HG03159 (cell line): ENCODE measurements at regions not wholly inside any gene's neighbourhood (a gene's known extent, or its start where the extent isn't known, plus 50 kb on each side); places are given as distances from the start of the nearest gene placed in this dataset.
A peak's percentile ranks its signal among the peaks of the same experiment; 100 is the strongest.

Experiments used
- ATAC-seq: cut with Tn5 transposase; IDR thresholded peaks from one replicate; pipeline ENCODE4 v1.9.1; 2021; ENCODE audit warnings: mild to moderate bottlenecking, moderate library complexity; ENCODE audit not compliant: unreplicated experiment

DNA sequence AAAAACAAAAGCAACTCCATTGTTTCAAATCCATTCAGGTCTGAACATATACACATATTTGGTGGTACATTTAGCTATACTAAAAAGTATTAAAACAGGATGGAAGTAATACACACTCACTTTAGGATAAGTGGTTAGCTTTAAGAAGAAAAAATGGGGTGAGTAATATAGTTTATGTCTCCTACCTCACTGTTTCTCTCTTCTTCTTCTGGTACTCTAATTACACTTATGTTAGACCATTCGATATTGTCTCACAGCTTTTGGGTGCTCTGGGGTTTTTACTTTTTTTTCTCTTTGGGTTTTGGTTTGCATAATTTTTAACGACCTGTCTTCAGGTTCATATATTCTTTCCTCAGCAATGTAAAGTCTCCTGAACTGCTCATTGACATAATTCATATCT lies 75.4 kb upstream of the AKAP13 start:
- no peak for ATAC-seq

DNA sequence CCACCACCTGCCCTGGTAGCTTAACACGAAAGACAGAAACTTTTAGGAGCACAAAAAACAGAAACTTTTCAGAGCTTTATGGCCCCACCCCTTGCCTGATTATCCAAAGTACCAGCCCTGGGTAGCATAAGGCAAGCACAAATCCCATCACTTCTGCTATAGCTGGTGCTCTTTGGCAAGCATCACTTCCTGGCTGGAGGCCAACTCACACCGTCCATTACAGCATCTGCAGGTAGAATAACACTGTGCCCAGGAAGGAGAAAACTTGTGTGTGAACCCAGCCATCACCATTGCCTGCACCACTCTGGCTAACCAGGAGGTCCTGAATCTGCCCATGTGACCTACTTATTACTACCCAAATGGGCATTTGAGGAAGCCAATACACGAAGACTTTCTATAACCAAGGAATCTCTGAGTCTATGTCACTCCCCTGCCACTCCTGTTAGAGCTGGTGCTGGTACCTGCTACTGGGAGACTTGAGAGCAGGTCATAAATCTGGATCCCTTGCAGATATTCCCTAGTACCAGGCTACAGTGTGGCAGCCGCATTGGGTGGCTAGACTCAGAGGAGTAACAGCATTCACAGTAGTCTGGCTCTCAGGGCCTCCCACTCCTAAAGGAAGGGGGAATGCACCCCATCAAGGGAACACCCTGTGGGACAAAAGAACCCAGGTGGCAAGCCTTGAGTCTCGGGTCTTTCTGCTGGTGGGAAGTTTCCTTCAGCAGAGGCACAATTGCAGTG lies 73.3 kb upstream of the AKAP13 start:
- no peak for ATAC-seq

DNA sequence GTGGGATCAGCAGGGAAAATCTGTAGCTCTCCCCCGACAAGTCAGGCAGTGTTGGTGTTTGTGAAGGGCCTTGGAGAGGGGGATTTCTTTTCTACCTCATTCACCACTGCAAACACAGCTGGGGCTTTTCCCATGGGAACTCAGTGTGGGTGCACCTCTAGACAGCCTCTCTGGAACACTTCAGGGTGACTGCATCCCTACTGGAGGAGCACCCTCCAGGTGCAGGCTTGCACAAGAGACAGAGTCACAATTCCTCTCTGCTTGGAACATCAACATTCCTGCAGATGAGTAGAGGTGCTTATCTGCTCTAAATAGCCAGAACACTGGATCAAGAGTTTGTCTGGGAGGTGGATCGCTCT lies 72.7 kb upstream of the AKAP13 start:
- ATAC-seq = no peak

DNA sequence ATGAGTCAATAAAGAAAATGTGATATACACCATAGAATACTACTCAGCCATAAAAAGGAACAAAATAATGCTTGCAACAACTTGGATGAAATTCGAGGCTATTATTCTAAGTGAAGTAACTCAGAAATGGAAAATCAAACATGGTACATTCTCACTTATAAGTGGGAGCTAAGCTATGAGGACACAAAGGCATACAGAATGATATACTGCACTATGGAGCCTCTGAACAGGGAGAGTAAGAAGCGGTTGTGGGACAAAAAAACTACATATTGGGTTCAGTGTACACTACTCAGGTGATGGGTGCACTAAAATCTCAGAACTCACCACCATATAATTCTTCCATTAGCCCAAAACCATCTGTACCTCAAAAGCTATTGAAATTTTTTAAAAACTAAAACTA lies 68.8 kb upstream of the AKAP13 start:
- no peak for ATAC-seq

DNA sequence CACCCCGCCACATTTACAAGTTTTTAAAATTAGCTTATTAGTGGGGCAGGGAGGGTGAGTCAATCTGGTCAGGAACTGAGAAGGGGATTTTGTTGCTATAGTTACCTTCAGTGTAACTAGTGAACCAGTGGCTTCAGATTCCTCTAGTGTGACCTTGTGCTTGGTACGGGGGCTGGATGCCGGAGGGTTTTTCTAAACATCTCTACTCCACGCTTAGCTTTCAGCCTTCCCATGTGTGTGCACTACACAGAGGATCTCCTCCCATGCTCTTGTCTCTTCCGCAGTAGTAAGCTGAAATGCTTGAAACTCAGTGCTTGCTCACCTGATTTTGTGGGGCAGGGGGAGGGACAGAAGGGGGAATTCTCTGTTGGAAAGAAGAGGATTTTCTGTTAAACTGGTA lies 67.9 kb upstream of the AKAP13 start:
- ATAC-seq = peak; percentile 96

DNA sequence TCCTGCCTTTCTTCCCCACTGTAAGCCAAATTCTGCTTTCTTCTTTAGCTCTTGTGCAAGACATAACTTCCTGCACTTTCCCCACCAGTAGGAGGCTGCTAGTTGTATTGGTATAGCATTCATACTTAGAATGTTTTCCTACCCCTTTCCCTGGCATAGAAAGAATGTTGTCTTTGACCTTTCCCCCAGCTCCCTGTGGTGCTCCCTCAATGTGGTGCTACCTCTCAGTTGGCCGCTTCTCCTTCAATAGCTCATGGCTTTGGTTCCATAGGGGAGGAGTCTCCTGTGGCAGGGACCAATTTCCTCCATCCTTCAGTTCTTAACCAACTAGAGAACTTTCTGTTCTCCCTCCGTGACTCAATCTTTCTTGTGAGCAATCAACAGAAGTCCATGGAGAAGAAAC lies 67.5 kb upstream of the AKAP13 start:
- ATAC-seq = no peak

DNA sequence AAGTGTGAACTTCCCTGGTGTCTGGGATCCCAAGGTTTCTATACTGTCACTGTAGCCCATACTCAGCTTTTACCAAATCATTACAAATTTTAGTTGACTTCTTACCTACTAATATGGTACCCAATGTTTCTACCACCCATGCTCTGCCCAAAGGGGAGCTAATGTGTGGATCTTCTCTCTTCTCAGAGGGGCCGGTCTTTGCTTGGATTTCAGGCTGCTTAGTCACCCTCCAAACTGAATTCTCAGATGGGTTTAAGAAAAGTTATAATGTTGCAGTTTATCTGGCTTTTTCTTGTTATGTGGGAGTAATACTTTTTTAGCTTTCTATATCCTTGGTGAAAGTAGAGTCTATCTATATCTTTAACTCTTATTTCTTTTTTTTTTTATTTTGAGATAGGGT lies 67.1 kb upstream of the AKAP13 start:
- ATAC-seq = no peak

DNA sequence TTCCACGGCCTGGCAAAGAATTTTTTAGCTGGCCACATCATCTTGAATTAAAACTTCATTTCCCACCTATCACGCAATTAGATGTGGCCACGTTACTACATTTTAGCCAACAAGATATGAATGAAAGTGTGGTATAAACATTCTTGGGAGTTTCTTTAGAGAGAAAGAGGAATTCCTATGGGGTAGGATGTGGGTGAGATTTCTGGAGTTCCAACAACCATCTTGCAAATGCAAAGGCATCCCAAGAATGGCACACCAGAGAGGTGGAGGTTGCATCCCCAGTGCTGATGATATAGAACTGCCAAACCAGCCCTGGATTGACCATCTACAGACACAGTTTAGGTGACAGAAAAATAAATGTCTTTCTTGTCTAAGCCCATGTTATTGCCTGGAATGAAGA lies 66.3 kb upstream of the AKAP13 start:
- no peak for ATAC-seq

DNA sequence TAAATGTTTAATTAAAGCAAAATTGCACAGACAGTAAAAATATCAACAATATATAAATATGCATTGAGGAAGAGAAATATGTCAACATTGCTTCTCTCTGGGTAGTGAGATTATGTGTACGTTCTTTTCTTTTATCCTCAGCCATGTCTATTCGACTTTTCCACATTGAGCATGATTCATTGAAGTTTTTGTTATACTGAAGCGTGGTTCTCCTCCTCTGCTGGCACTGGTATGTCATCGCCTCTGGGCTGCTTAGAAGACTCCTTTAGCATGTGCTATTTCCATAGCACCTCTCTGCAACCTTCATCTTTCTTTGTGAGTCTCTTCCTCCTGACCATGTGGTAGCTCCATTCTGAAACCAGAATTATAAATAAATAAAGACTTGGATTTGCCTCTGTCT lies 65.8 kb upstream of the AKAP13 start:
- ATAC-seq = no peak

DNA sequence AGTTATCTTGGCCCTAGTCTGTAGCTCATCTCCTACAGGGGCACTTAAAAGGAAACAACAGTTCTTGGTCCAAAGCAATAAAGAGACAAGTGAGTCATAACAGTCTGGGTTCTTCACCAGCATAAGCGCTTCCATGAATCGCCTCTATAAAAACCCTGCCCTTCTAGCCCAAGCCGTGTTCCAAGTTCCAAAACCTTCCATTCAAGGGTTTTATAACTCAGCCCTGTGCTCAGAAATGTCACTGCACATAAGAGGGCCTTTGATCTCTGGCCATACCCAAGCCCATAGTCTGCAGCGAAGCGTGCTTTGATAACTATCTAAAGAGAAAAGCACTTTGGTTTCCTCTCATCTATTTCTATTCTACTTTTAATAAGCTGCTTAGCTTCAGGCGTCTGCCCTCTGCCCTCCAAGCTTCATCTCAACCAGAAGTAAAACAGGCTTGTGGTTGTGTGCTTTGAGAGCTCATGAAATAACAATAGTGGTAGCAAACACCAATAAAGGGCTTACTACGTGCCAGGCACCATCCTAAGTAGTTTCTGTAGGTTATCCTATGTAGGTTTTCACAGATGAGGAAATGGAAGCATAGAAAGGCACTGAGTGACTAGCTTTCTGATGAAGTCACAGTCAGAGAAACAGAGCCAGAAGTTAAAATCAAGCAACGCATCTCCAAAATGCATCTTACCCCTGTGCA lies 64.0 kb upstream of the AKAP13 start:
- ATAC-seq = no peak

DNA sequence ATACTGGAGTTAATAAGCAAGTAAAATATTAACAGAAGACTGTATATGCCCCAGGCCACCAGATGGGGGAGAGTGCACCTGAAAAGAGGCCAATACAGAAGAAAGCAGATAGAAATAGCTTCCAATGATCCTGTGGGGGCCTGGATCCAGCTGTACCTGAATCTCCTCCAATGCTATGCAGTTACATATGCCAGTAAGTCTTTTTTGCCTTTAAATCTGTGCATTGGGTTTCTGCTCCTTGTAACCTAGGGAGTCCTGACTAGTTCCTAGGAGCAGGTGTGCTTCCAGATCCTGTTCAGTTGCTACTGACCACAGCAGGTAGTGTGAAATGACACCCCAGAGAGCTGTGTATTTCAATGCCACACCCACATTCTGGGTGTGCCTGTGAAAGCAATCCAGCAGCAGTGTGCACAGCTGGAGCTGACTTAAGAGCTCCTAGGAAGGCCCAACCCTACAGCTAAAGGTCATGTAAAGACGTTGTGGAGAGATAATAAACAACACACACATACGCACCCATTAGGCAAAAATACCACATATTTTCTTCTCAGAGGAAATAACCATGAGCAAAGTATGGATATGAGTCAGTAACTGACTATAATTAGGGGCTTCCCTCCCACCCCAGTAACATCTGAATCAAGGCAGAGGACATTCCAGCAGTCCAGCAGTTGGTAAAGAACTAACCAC lies 62.2 kb upstream of the AKAP13 start:
- peak; percentile 89 for ATAC-seq

DNA sequence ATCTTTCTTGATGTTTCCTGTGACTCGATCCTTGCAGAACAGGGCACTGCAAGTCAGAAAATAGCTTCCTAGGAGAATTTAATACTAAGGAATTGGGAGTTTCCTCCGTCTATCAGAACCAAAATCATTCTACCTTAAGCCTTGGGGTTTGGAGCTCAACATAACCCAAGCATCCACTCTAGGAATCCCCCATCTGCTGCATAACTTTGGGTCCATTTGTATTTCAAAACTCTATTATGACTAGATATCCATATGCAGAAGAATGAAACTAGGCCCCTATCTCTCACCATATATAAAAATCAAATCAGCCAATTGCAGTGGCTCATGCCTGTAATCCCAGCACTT lies 61.7 kb upstream of the AKAP13 start:
- ATAC-seq = peak; percentile 28

DNA sequence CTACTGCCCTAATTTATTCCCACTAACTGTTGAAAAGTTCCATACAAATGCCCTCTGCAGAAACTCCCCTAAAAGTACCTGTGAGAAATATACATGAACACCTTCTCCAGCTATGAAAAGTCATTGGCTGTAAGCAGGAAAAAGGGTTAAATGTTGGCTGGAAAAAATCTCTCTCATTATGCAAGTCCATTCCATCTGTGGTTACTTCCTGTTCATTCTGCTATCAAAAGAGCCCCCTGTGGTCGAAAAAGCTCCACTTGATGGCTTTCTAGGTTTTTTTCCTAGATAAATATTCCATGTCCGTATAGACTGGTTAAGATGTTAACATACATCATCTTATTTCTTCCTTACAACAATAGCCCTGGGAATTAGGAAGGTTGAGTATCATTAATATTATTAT lies 56.2 kb upstream of the AKAP13 start:
- ATAC-seq = no peak

DNA sequence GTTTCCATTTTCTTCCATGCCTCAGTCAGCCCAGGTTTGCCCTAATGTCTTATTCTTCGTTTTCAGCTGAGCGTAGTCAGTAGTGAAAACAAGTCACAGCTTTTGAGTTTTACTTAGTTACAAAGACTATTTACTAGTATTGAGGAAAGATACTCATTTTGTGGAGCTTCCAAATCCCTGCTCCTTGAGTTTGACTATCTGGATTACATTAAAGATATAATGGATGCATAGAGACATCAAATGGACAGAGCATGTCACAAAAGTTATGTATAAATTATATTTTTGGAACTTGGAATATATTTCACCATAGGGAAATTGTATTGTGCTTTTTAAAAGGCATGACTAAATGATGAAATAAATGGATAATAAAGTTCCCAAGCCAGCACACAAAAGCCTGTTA lies 54.6 kb upstream of the AKAP13 start:
- ATAC-seq = no peak

DNA sequence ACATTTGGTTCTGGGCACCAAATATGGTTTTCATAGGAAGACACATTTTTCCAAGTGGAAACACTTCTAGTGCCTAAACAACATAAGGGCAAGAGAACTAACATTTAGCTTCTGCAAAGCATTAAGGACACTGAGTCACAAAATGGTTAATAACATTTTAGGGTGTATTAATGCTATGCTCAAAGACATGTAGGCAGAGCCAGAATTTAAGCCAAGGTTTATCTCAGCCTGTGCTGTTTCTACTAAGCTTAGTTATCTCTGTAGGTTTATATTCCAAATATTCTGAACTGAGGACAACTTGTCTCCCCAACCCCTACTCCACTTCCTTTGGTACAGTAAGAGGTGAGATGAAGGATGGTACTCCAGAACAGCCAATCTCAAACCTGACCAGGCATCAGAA lies 54.1 kb upstream of the AKAP13 start:
- no peak for ATAC-seq

DNA sequence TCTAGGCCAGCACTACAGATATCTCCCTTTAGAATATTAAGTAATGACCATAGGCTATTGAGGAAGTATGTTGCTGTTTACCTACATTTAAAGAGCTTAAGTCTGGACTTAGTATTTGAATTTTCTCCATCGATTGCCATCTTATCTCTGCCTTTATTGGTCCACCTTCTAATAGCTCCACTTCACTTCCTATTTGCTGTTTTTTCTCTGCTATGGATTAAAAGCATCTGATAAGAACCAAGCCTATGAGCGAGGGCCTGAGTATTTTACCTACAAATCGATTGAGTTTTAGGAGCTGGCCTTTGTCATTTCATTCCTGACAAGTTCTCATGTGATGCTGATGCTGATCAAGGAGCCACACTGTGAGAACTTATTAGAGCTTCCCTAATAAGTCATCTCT lies 52.6 kb upstream of the AKAP13 start:
- ATAC-seq = no peak

DNA sequence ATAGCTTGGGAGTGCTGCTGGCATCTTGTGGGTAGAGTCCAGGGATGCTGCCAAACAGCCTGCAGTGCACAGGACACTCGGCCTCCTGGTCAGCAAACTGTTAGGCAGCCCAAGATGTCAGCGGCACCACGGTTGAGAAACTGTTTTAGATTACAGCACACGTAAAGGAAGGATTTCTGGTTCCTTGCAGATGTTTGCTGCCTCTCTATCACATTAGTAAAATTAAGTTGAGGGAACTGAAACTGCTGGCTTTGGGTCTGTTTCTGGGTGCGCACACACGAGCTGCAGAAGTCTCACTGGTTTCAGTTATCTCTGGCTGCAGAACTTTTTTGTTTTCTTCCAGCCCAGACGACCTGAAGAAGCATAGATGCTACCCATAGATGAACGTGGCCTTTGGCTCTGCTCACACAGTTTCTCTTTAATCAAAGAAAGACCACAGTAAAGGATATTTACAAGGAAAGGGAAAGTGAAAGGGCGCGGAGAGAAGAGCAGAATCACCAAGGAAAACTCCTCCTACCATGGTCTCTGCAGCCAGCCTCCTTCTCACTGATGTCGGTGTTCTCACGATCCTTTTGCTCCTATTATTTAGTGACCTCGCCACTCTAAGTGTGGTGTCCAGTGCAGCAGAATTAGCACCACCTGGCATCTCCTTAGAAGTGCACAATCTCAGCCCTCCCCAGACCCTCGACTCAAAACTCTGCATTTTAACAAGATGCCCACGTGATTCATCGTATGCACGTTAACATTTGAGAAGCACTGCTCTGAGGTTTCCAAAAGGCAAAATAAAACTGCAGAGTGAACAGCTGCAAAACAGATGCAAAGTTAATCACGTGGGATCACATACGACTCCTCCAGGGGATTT lies 50.6 kb upstream of the AKAP13 start:
- peak; percentile 69 for ATAC-seq
